CD4-positive, CD25-positive, alpha-beta regulatory T cell (primary cell): ENCODE measurements at regions not wholly inside any gene's neighbourhood (a gene's known extent, or its start where the extent isn't known, plus 50 kb on each side); places are given as distances from the start of the nearest gene placed in this dataset.

Experiments
- ATAC-seq, 2 donors: fragments of 150-1000 bp; cut with Tn5 transposase; one replicate each; pipeline ENCODE4 v1.10.0; 2021; ENCODE audit warnings: low read depth in 2 of 2, moderate number of reproducible peaks in 2 of 2, moderate library complexity in 1 of 2
- DNase-seq, 3 donors: peaks; one replicate each; pipeline versions ENCODE4 v3.0.0 to v3.0.0-alpha.2; 2012 to 2022; ENCODE audit warnings: mixed read lengths in 1 of 3
- H3K27ac ChIP-seq: one replicate; pipeline ENCODE4 v1.7.0; 2013; ENCODE audit warnings: mild to moderate bottlenecking, low read length; ENCODE audit not compliant: insufficient read depth, poor library complexity, severe bottlenecking
- H3K27me3 ChIP-seq: one replicate; pipeline ENCODE4 v1.7.0; 2013; ENCODE audit warnings: low read length; ENCODE audit not compliant: control insufficient read depth, insufficient read depth
- H3K36me3 ChIP-seq: one replicate; pipeline ENCODE4 v1.7.0; 2013; ENCODE audit warnings: mild to moderate bottlenecking, low read length, moderate library complexity; ENCODE audit not compliant: control insufficient read depth, insufficient read depth
- H3K4me1 ChIP-seq: 2 replicates; pipeline ENCODE4 v1.7.0; 2013; ENCODE audit warnings: mild to moderate bottlenecking, low read length; ENCODE audit not compliant: insufficient read depth, control insufficient read depth, poor library complexity, severe bottlenecking
- H3K4me3 ChIP-seq: one replicate; pipeline ENCODE4 v1.7.0; 2013; ENCODE audit warnings: low read depth, mild to moderate bottlenecking, low read length, moderate library complexity
- H3K9me3 ChIP-seq, 2 experiments: 1 replicate in 1 of 2; 2 replicates in 1 of 2; pipeline ENCODE4 v1.7.0; 2013; ENCODE audit warnings: low read length in 2 of 2, mild to moderate bottlenecking in 1 of 2, moderate library complexity in 1 of 2; ENCODE audit not compliant: control insufficient read depth in 2 of 2
- H3K27ac Mint-ChIP-seq, 3 donors: one replicate each; pipeline ENCODE4 v1.8.0; 2020 to 2022; ENCODE audit warnings: mild to moderate bottlenecking in 3 of 3, mixed read lengths in 3 of 3, moderate library complexity in 2 of 3
- H3K27me3 Mint-ChIP-seq: one replicate; pipeline ENCODE4 v1.8.0; 2022; ENCODE audit warnings: mild to moderate bottlenecking, mixed read lengths
- H3K36me3 Mint-ChIP-seq: one replicate; pipeline ENCODE4 v1.8.0; 2020; ENCODE audit warnings: mixed read lengths
- H3K4me1 Mint-ChIP-seq, 4 donors: one replicate each; pipeline ENCODE4 v1.8.0; 2020 to 2022; ENCODE audit warnings: mixed read lengths in 4 of 4, mild to moderate bottlenecking in 1 of 4
- H3K4me3 Mint-ChIP-seq, 4 donors: one replicate each; pipeline ENCODE4 v1.8.0; 2020 to 2022; ENCODE audit warnings: mild to moderate bottlenecking in 4 of 4, mixed read lengths in 4 of 4, moderate library complexity in 3 of 4
- H3K9me3 Mint-ChIP-seq, 7 donors: one replicate each; pipeline ENCODE4 v1.8.0; 2020 to 2022; ENCODE audit warnings: mixed read lengths in 7 of 7, mild to moderate bottlenecking in 3 of 7, moderate library complexity in 2 of 7

DNA sequence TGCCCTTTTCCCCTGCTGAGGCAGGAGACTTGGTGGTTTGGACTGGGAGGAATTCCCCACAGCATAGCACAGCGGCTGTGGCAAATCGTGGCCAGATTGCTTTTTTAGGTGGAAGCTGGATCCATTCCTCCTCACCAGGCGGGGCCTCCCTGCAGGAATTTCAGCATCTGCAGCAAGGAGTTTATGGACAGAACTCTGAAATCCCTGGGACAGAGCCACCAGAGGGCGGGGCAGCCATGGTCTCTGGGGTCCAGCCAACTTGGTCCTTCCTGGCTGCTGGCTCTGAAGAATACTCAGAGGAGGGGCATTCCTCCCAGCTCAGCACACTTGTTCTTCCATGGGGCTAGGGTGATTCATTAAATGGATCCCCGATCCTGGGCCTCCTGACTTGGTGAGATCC lies 794.3 kb downstream of the SH3BGRL start:
- Histone ChIP-seq H3K9me3 (no peaks in the 10 kb centered on the region), H3K36me3 (no peaks in the 10 kb centered on the region), H3K27me3 (no peaks in the 10 kb centered on the region), H3K4me1 (no peaks in the 10 kb centered on the region), H3K27ac (no peak overlapping the region), H3K4me3 (no peak overlapping the region)
- Mint-ChIP-seq H3K4me3 (no peak overlapping the region), H3K27me3 (no peaks in the 10 kb centered on the region), H3K36me3 (no peaks in the 10 kb centered on the region), H3K27ac (no peak overlapping the region), H3K4me1 (no peaks in the 10 kb centered on the region), H3K9me3 (peaks cover 1 to 16% (median 5%) of the 10 kb centered on the region in 7 donors)
- DNase-seq (no peak), ATAC-seq (no peak)

DNA sequence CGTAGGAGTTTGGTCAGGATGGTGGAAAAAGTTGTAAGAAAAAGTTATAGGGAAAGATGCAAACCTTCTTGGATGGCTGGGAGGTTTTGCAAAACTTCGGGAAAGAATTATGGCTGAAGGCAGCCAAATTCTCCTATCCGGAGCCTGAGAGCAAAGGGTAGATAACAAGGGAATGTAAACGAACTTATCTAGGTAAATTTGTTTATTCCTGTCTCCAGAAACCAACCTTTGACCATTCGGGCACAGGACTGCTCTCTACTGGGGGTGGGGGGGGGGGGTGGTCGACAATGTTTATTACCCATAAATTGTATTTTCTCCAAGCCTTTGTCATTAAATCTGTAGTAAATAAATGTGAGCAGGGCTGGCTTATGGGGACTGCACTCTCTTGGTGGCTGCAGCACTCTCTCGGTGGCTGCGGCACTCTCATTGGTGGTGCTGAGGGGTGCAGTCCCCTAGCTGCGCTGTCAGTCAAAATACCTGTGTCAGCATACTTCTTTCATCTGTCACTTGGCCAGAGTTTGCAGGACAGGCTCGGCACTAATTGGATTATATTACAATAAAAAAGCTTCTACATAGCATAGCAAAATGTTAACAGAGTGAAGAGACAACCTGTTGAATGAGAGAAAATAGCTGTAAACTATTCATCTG lies 827.8 kb downstream of the SH3BGRL start:
- H3K27me3 ChIP-seq = no peaks in the 10 kb centered on the region
- no peak overlapping the region for H3K27ac ChIP-seq
- DNase-seq (no peak), ATAC-seq (no peak)
- no peaks in the 10 kb centered on the region for H3K9me3 ChIP-seq
- H3K36me3 Mint-ChIP-seq = no peaks in the 10 kb centered on the region
- no peaks in the 10 kb centered on the region for H3K4me1 ChIP-seq
- H3K27ac Mint-ChIP-seq = no peak overlapping the region
- no peak overlapping the region for H3K4me3 Mint-ChIP-seq
- peaks cover 0 to 6% (median 2%) of the 10 kb centered on the region in 7 donors for H3K9me3 Mint-ChIP-seq
- H3K4me1 Mint-ChIP-seq = no peaks in the 10 kb centered on the region
- H3K27me3 Mint-ChIP-seq = no peaks in the 10 kb centered on the region
- no peak overlapping the region for H3K4me3 ChIP-seq
- H3K36me3 ChIP-seq = no peaks in the 10 kb centered on the region

GRCh38 chrX:82031250-82031649 lies 829.3 kb downstream of the SH3BGRL start:
- peaks cover 1 to 8% (median 3%) of the 10 kb centered on the region in 7 donors for H3K9me3 Mint-ChIP-seq
- H3K27ac ChIP-seq = no peak overlapping the region
- no peaks in the 10 kb centered on the region for H3K36me3 ChIP-seq
- no peaks in the 10 kb centered on the region for H3K4me1 ChIP-seq
- no peak overlapping the region for H3K4me3 Mint-ChIP-seq
- H3K36me3 Mint-ChIP-seq = no peaks in the 10 kb centered on the region
- H3K27me3 Mint-ChIP-seq = no peaks in the 10 kb centered on the region
- no peak overlapping the region for H3K27ac Mint-ChIP-seq
- no peaks in the 10 kb centered on the region for H3K9me3 ChIP-seq
- H3K4me1 Mint-ChIP-seq = no peaks in the 10 kb centered on the region
- H3K27me3 ChIP-seq = no peaks in the 10 kb centered on the region
- H3K4me3 ChIP-seq = no peak overlapping the region
- ATAC-seq (no peak), DNase-seq (no peak)

GRCh38 chrX:82038793-82039192 lies 836.9 kb downstream of the SH3BGRL start:
- no peak for DNase-seq
- Mint-ChIP-seq H3K4me1 (no peaks in the 10 kb centered on the region), H3K36me3 (no peaks in the 10 kb centered on the region), H3K9me3 (peaks cover 0 to 6% (median 0%) of the 10 kb centered on the region in 7 donors), H3K4me3 (no peak overlapping the region), H3K27me3 (no peaks in the 10 kb centered on the region), H3K27ac (no peak overlapping the region)
- Histone ChIP-seq H3K27ac (no peak overlapping the region), H3K27me3 (no peaks in the 10 kb centered on the region), H3K36me3 (no peaks in the 10 kb centered on the region), H3K9me3 (no peaks in the 10 kb centered on the region), H3K4me3 (no peak overlapping the region), H3K4me1 (no peaks in the 10 kb centered on the region)
- no peak for ATAC-seq

DNA sequence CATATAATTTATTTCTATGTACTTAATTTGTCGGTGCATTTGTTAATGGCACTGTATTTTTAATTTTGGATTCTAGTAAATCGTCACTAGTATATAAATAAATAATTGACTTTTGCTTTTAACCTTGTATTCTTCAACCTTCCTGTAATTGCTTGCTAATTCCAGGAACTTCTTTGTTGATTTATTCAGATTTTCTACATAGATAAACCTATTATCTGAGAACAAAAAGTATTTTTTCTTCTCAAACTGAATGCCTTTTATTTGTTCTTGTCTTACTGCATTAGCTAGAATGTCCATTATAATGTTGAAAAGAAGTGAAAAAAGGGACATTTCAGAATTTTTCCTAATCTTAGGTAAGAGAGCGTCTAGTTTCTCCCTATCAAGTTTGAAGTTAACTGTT lies 839.1 kb downstream of the SH3BGRL start:
- no peaks in the 10 kb centered on the region for H3K4me1 ChIP-seq
- no peaks in the 10 kb centered on the region for H3K36me3 ChIP-seq
- ATAC-seq (no peak), DNase-seq (no peak)
- H3K9me3 ChIP-seq = no peaks in the 10 kb centered on the region
- peaks cover 0 to 3% (median 0%) of the 10 kb centered on the region in 7 donors for H3K9me3 Mint-ChIP-seq
- H3K27ac Mint-ChIP-seq = no peak overlapping the region
- no peaks in the 10 kb centered on the region for H3K27me3 Mint-ChIP-seq
- H3K4me3 ChIP-seq = no peak overlapping the region
- H3K4me3 Mint-ChIP-seq = no peak overlapping the region
- H3K4me1 Mint-ChIP-seq = no peaks in the 10 kb centered on the region
- no peak overlapping the region for H3K27ac ChIP-seq
- H3K36me3 Mint-ChIP-seq = no peaks in the 10 kb centered on the region
- H3K27me3 ChIP-seq = no peaks in the 10 kb centered on the region

DNA sequence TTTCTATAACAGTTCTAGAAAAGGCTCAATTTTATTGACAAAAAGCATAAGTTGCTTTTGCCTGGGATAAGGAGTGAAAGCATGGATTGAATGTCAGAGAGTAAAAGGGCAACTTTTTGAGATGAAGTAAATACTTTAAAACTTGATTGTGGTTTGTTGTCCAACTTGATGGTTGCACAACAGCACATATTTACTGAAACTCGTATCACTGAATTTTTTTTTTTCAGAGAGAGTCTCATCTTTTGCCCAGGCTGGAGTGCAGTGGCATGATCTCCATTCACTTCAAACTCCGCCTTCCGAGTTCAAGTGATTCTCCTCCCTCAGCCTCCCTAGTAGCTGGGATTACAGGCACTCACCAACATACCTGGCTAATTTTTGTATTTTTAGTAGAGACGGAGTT lies 856.8 kb downstream of the SH3BGRL start:
- Mint-ChIP-seq H3K36me3 (no peaks in the 10 kb centered on the region), H3K4me1 (no peaks in the 10 kb centered on the region)

DNA sequence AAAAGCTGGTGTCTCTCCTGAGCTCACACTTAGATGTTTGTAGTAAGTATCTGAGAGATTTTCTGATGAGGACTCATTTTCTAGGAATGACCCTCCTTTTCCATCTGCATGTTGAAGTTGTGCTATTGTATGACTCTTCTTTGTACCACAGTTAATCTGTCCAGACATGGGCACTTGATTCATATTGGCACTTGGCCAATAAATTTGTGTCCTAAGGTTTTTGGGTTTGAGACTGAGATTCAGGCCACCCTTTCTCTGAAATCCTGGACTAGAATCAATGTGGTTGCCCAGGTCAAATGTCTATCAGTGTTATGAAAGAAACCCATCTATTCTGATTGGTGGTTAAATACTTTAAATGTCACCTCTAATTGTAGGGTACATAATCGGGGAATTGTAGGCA lies 869.0 kb downstream of the SH3BGRL start:
- Mint-ChIP-seq H3K36me3 (no peaks in the 10 kb centered on the region), H3K4me3 (no peak overlapping the region), H3K27me3 (no peaks in the 10 kb centered on the region), H3K27ac (no peak overlapping the region), H3K4me1 (no peaks in the 10 kb centered on the region), H3K9me3 (peaks cover 0 to 5% (median 0%) of the 10 kb centered on the region in 7 donors)
- ATAC-seq = no peak
- Histone ChIP-seq H3K4me3 (no peak overlapping the region), H3K9me3 (no peaks in the 10 kb centered on the region), H3K27me3 (no peaks in the 10 kb centered on the region), H3K27ac (no peak overlapping the region), H3K36me3 (no peaks in the 10 kb centered on the region), H3K4me1 (no peaks in the 10 kb centered on the region)
- DNase-seq = no peak

More for the DNA sequence above, 856.8 kb downstream of the SH3BGRL start:
- Histone ChIP-seq H3K27ac (no peak overlapping the region), H3K27me3 (no peaks in the 10 kb centered on the region), H3K9me3 (no peaks in the 10 kb centered on the region), H3K4me3 (no peak overlapping the region), H3K4me1 (no peaks in the 10 kb centered on the region), H3K36me3 (no peaks in the 10 kb centered on the region)
- peaks cover 0 to 3% (median 0%) of the 10 kb centered on the region in 7 donors for H3K9me3 Mint-ChIP-seq
- no peak for DNase-seq
- ATAC-seq = no peak
- H3K27me3 Mint-ChIP-seq = no peaks in the 10 kb centered on the region
- H3K27ac Mint-ChIP-seq = no peak overlapping the region
- no peak overlapping the region for H3K4me3 Mint-ChIP-seq

- Mint-ChIP-seq H3K9me3 (peaks cover 0 to 8% (median 3%) of the 10 kb centered on the region in 7 donors), H3K27me3 (no peaks in the 10 kb centered on the region), H3K4me1 (no peaks in the 10 kb centered on the region), H3K27ac (no peak overlapping the region), H3K36me3 (no peaks in the 10 kb centered on the region), H3K4me3 (no peak overlapping the region)
- no peaks in the 10 kb centered on the region for H3K36me3 ChIP-seq
- H3K4me3 ChIP-seq = no peak overlapping the region
- no peaks in the 10 kb centered on the region for H3K4me1 ChIP-seq
- H3K27me3 ChIP-seq = no peaks in the 10 kb centered on the region
- DNase-seq (no peak), ATAC-seq (no peak)
- no peak overlapping the region for H3K27ac ChIP-seq
- no peaks in the 10 kb centered on the region for H3K9me3 ChIP-seq
Measured at GRCh38 chrX:82081027-82081426, 879.1 kb downstream of the SH3BGRL start.
